ENCODE measurements at regions not wholly inside any gene's neighbourhood (a gene's known extent, or its start where the extent isn't known, plus 50 kb on each side); places are given as distances from the start of the nearest gene placed in this dataset.

GRCh38 chr11:82634091-82634490 lies 99.6 kb downstream of the FAM181B start:
- Histone ChIP-seq H3T11ph (ENCODE audit: low read length) (no peak overlapping the region), H2BK15ac (ENCODE audit: low read depth, low read length) (no peak overlapping the region), H2BK5ac (ENCODE audit: insufficient read length, low read length) (no peak overlapping the region), H3K4ac (ENCODE audit: low read depth, low read length) (no peak overlapping the region), H2AFZ (ENCODE audit: low read length) (no peak overlapping the region), H3K4me1 (ENCODE audit: insufficient read depth, low read length) (no peaks in the 10 kb centered on the region), H3K18ac (ENCODE audit: insufficient read length, low read depth, low read length) (no peak overlapping the region), H3K9me3 (ENCODE audit: control insufficient read depth, low read depth, low read length) (no peaks in the 10 kb centered on the region), H2BK20ac (ENCODE audit: low read depth, low read length, poor library complexity, severe bottlenecking) (no peak overlapping the region), H3K79me1 (ENCODE audit: insufficient read depth, low read depth, low read length, poor library complexity, severe bottlenecking) (no peaks in the 10 kb centered on the region), H2AK5ac (ENCODE audit: insufficient read length, low read length) (no peak overlapping the region), H3K56ac (ENCODE audit: insufficient read length, low read depth, low read length) (no peak overlapping the region), H3K23me2 (ENCODE audit: insufficient read length, low read depth, low read length, poor library complexity, severe bottlenecking) (no peaks in the 10 kb centered on the region), H2BK12ac (ENCODE audit: insufficient read length, low read depth, low read length) (no peak overlapping the region), H3K4me2 (ENCODE audit: insufficient read depth, insufficient read length, low read length) (no peak overlapping the region), H3K14ac (ENCODE audit: insufficient read depth, low read length) (no peak overlapping the region), H4K20me1 (ENCODE audit: control insufficient read depth, insufficient read depth, insufficient read length) (no peaks in the 10 kb centered on the region), H4K8ac (replicated peaks; ENCODE audit: insufficient read length, low read depth, low read length) (no peak overlapping the region), H3K23ac (ENCODE audit: insufficient read length, low read depth, low read length) (no peak overlapping the region), H4K91ac (ENCODE audit: insufficient read length, low read depth, low read length) (no peak overlapping the region), H3K9ac (ENCODE audit: extremely low read depth, insufficient read length, low read length) (no peak overlapping the region), H3K27ac (ENCODE audit: insufficient read length, low read depth, low read length) (no peak overlapping the region), H2BK120ac (ENCODE audit: low read depth, low read length, poor library complexity, severe bottlenecking) (no peak overlapping the region), H3K27me3 (ENCODE audit: insufficient read depth, low read length) (no peaks in the 10 kb centered on the region), H3K79me2 (ENCODE audit: insufficient read depth, low read length) (no peaks in the 10 kb centered on the region), H4K5ac (ENCODE audit: insufficient read length, low read depth, low read length) (no peak overlapping the region)
- Mint-ChIP-seq H3K4me3 (no peak overlapping the region), H3K4me1 (no peaks in the 10 kb centered on the region), H3K36me3 (ENCODE audit: insufficient read depth in 1 of 3, low read depth in 3 of 3) (0 out of 7 replicates have a peak, but pooled peaks cover 0 to 5% (median 0%) of the 10 kb centered on the region in 3 experiments), H3K27ac (no peak overlapping the region), H3K27me3 (ENCODE audit: low read depth) (no peaks in the 10 kb centered on the region), H3K9me3 (peaks cover 0 to 2% of the 10 kb centered on the region in 2 experiments; a peak in 3 of 5 replicates)
- no peak for DNase-seq
- no peak for TF ChIP-seq CTCF (conservative IDR thresholded peaks at IDR 0.05)
- no CpG with 5 or more reads among the region's 2 CpGs for WGBS (ENCODE audit: extremely low coverage, insufficient read length, low lambda C conversion rate)

Data from H9 (cell line).